Mesendoderm (in vitro differentiated cells): ENCODE measurements at regions not wholly inside any gene's neighbourhood (a gene's known extent, or its start where the extent isn't known, plus 50 kb on each side); places are given as distances from the start of the nearest gene placed in this dataset.

Experiments
- DNase-seq: peaks from one replicate; pipeline ENCODE4 v3.0.0; 2013
- H2AK5ac ChIP-seq: 2 replicates; pipeline ENCODE4 v1.6.1; 2013; ENCODE audit warnings: low read length, inconsistent platforms
- H2BK120ac ChIP-seq: 2 replicates; pipeline ENCODE4 v1.6.1; 2013; ENCODE audit warnings: low read depth, mild to moderate bottlenecking, low read length, moderate library complexity, mixed read lengths
- H2BK15ac ChIP-seq: replicated peaks from 2 replicates; pipeline ENCODE4 v1.6.1; 2013; ENCODE audit warnings: low read depth, mild to moderate bottlenecking, moderate library complexity
- H2BK5ac ChIP-seq: 2 replicates; pipeline ENCODE4 v1.6.1; 2013; ENCODE audit warnings: low read length, inconsistent platforms
- H3K18ac ChIP-seq: 2 replicates; pipeline ENCODE4 v1.6.1; 2013; ENCODE audit warnings: mild to moderate bottlenecking, low read length, mixed read lengths
- H3K23ac ChIP-seq: one replicate; pipeline ENCODE4 v1.6.1; 2013; ENCODE audit warnings: low read length
- H3K27ac ChIP-seq: 2 replicates; pipeline ENCODE4 v1.5.1; 2013; ENCODE audit warnings: low read depth, mild to moderate bottlenecking, inconsistent platforms, low read length, moderate library complexity
- H3K27me3 ChIP-seq: 2 replicates; pipeline ENCODE4 v1.6.1; 2013; ENCODE audit warnings: low read length, control low read depth, mild to moderate bottlenecking, inconsistent platforms; ENCODE audit not compliant: insufficient read depth, poor library complexity
- H3K36me3 ChIP-seq: 2 replicates; pipeline ENCODE4 v1.6.1; 2013; ENCODE audit warnings: low read length, inconsistent platforms; ENCODE audit not compliant: control insufficient read depth, insufficient read depth
- H3K4ac ChIP-seq: one replicate; pipeline ENCODE4 v1.6.1; 2013; ENCODE audit warnings: low read depth, mild to moderate bottlenecking, low read length, moderate library complexity
- H3K4me1 ChIP-seq: 2 replicates; pipeline ENCODE4 v1.6.1; 2013; ENCODE audit warnings: low read depth, low read length, inconsistent platforms; ENCODE audit not compliant: control insufficient read depth
- H3K4me2 ChIP-seq: 2 replicates; pipeline ENCODE4 v1.6.1; 2013; ENCODE audit warnings: low read length
- H3K4me3 ChIP-seq: 2 replicates; pipeline ENCODE4 v1.5.1; 2013; ENCODE audit warnings: mild to moderate bottlenecking, low read length
- H3K56ac ChIP-seq: one replicate; pipeline ENCODE4 v1.6.1; 2013; ENCODE audit warnings: low read length
- H3K79me1 ChIP-seq: 2 replicates; pipeline ENCODE4 v1.6.1; 2013; ENCODE audit warnings: low read length, inconsistent platforms
- H3K79me2 ChIP-seq: 2 replicates; pipeline ENCODE4 v1.6.1; 2013; ENCODE audit warnings: mild to moderate bottlenecking, low read length; ENCODE audit not compliant: control insufficient read depth, insufficient read depth
- H3K9ac ChIP-seq: 2 replicates; pipeline ENCODE4 v1.6.1; 2013; ENCODE audit warnings: low read length, inconsistent platforms
- H4K5ac ChIP-seq: one replicate; pipeline ENCODE4 v1.6.1; 2013; ENCODE audit warnings: low read length
- H4K8ac ChIP-seq: one replicate; pipeline ENCODE4 v1.6.1; 2013; ENCODE audit warnings: low read depth, mild to moderate bottlenecking, control low read depth, low read length, moderate library complexity
- WGBS: extraction: QIAGEN DNeasy Blood & Tissue Kit; methylation state at CpG from one replicate; pipeline ENCODE4 v1.1.7; 2013; ENCODE audit warnings: low lambda C conversion rate, missing lambda C conversion rate; ENCODE audit not compliant: insufficient coverage; ENCODE audit errors: extremely low coverage; 5-methylcytosine and 5-hydroxymethylcytosine counted together

DNA sequence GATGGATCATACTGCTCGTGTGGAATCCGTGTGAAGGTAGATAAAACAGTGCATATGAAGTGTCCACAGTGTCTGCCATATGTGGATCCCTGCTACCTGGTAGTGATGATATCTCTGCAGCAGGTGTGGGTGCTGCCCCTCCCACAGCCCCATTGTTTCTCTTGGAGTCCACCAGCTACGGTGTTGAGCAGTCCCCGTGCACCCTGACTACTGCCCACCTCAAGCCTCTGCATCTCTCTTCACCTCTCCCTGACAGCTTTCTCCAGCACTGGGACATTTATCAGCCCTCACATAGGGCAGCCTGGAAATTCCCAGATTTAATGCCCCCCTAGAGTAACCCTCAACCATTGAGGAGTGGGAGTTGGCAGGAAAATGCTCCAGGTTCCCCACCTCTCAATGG is 244.7 kb downstream of the IRF8 start:
- no CpG with 5 or more reads among the region's 4 CpGs for WGBS
- H3K4ac ChIP-seq: no peak overlapping the region
- H3K9ac ChIP-seq: no peak overlapping the region
- no peak overlapping the region for H4K8ac ChIP-seq
- H3K4me3 ChIP-seq: no peak overlapping the region
- no peak overlapping the region for H3K27ac ChIP-seq
- H3K56ac ChIP-seq: no peak overlapping the region
- H2BK5ac ChIP-seq: no peak overlapping the region
- H3K27me3 ChIP-seq: no peaks in the 10 kb centered on the region
- H4K5ac ChIP-seq: no peak overlapping the region
- H3K4me2 ChIP-seq: no peak overlapping the region
- H2BK120ac ChIP-seq: no peak overlapping the region
- no peaks in the 10 kb centered on the region for H3K79me1 ChIP-seq
- no peak overlapping the region for H2BK15ac ChIP-seq
- H2AK5ac ChIP-seq: no peak overlapping the region
- no peak for DNase-seq
- H3K18ac ChIP-seq: no peak overlapping the region
- H3K79me2 ChIP-seq: no peaks in the 10 kb centered on the region
- no peaks in the 10 kb centered on the region for H3K36me3 ChIP-seq
- no peak overlapping the region for H3K23ac ChIP-seq
- H3K4me1 ChIP-seq: no peaks in the 10 kb centered on the region

DNA sequence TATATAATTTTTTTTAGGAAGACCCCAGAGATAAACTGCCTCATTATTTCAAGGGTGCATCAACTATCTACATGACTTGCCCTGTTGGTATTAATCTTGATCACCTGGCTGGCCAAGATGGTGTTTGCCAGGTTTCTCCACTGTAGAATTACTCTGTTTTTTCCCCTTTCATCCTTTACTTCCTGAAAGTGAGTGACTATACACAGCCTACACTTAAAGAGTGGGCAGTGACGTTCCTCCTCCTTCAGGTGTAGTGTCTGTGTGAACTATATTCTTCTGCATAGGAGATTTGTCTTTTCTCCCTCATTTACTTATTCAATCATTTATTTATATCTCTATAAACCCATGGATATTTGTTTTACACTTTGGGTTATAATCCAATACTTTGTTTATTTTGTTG is 246.7 kb downstream of the IRF8 start:
- no peak for DNase-seq
- Histone ChIP-seq H2BK120ac (no peak overlapping the region), H3K4me1 (no peaks in the 10 kb centered on the region), H3K27me3 (no peaks in the 10 kb centered on the region), H2BK5ac (no peak overlapping the region), H3K79me1 (no peaks in the 10 kb centered on the region), H2BK15ac (no peak overlapping the region), H3K18ac (no peak overlapping the region), H3K4ac (no peak overlapping the region), H3K79me2 (no peaks in the 10 kb centered on the region), H3K56ac (no peak overlapping the region), H4K5ac (no peak overlapping the region), H3K4me2 (no peak overlapping the region), H4K8ac (no peak overlapping the region), H3K27ac (no peak overlapping the region), H3K23ac (no peak overlapping the region), H3K4me3 (no peak overlapping the region), H3K9ac (no peak overlapping the region), H2AK5ac (no peak overlapping the region), H3K36me3 (no peaks in the 10 kb centered on the region)
- WGBS: no CpG with 5 or more reads among the region's 1 CpG

DNA sequence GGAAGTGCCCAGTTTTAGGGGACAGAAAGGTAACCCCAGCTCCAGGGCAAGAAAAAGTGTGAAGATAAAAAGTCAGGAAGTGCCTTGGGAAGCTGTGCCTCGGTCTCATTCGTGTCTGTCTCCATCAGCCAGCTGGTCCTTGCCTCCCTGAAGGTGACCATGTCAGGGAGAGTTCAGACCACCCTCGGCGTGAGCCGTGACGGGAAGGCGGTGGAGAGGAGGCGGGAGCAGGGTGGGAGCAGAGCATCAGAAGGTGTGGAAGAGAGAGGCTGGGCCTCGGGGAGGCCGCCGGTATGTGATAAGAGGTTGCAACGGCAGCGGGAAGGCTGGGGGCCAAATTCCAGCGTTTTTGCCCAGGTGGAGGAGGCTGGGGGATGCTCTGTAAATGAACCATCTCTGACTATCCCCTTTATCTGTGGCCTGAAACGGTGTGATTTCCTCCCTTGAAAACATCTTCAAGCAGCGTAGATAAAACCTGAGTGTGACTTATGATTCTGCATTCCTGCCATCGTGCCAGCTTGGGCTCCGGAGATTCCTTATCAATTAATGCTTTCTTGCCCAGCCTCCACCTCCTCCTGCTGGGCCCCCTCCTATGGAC is 251.8 kb downstream of the IRF8 start:
- Histone ChIP-seq H2BK120ac (no peak overlapping the region), H3K27me3 (no peaks in the 10 kb centered on the region), H4K5ac (no peak overlapping the region), H3K79me2 (no peaks in the 10 kb centered on the region), H4K8ac (no peak overlapping the region), H3K4me1 (no peaks in the 10 kb centered on the region), H3K4me2 (no peak overlapping the region), H3K18ac (no peak overlapping the region), H3K36me3 (no peaks in the 10 kb centered on the region), H3K79me1 (no peaks in the 10 kb centered on the region), H3K23ac (no peak overlapping the region), H2AK5ac (no peak overlapping the region), H3K9ac (no peak overlapping the region), H2BK15ac (no peak overlapping the region), H3K27ac (no peak overlapping the region), H2BK5ac (no peak overlapping the region), H3K56ac (no peak overlapping the region), H3K4me3 (no peak overlapping the region), H3K4ac (no peak overlapping the region)
- peak; percentile 65 for DNase-seq
- WGBS: no CpG with 5 or more reads among the region's 18 CpGs

DNA sequence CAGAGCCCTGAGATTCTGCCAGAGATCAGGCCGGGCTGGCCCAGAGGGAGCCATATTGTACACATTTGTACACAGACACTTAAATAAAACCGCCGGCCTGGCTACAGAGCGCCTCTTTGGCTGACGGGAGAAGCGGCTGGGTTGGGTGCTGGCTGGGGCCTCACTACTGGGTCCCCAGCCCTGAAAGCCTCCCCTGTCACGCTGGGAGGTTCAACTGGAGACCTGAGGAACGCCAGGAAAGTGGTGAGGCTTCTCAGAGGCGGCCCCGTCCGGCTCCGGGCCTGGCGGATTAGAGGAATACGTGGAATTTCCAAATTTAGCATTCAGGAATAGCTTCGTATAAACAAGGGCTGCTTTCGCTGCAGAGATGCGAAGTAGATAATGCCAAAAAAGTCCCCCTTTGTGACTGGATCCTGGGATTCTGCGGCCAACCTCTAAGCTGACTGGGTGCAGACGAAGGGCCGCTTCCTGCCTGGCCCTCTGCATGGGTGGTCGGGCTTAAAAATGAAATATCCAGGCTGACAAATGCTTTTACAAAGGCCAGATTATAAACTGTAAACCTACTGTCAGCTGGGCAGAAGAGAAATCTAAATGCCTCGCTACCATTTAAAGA is 252.4 kb downstream of the IRF8 start:
- no peaks in the 10 kb centered on the region for H3K4me1 ChIP-seq
- H3K27me3 ChIP-seq: no peaks in the 10 kb centered on the region
- H2BK5ac ChIP-seq: no peak overlapping the region
- no peak overlapping the region for H3K27ac ChIP-seq
- no peak overlapping the region for H2AK5ac ChIP-seq
- no peak overlapping the region for H3K4me2 ChIP-seq
- WGBS: no CpG with 5 or more reads among the region's 22 CpGs
- H3K23ac ChIP-seq: no peak overlapping the region
- no peak overlapping the region for H3K18ac ChIP-seq
- H3K56ac ChIP-seq: no peak overlapping the region
- no peak overlapping the region for H2BK15ac ChIP-seq
- H2BK120ac ChIP-seq: no peak overlapping the region
- H3K4me3 ChIP-seq: no peak overlapping the region
- no peaks in the 10 kb centered on the region for H3K79me2 ChIP-seq
- no peak overlapping the region for H4K8ac ChIP-seq
- H3K36me3 ChIP-seq: no peaks in the 10 kb centered on the region
- no peaks in the 10 kb centered on the region for H3K79me1 ChIP-seq
- DNase-seq: no peak
- H4K5ac ChIP-seq: no peak overlapping the region
- no peak overlapping the region for H3K9ac ChIP-seq
- H3K4ac ChIP-seq: no peak overlapping the region

DNA sequence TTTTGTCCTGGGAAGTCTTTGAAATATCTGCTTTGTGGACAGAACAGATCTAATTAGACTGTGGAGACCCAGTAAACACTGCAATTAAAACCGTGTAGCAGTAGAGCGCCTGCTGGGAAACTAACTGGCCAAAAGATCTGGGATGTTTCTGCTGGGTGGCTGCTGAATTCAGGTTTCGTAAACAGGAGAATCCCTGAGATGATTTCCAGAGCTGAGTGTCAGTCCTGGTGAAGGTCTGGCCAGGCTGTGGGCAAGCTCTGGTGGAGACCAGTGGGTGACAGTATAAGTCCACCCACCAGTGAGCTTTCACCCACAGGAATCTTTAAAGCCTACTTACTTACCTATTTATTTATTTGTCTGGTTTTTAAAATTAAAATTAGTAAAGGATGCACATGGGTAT is 257.2 kb downstream of the IRF8 start:
- Histone ChIP-seq H2BK5ac (no peak overlapping the region), H3K79me2 (no peaks in the 10 kb centered on the region), H3K23ac (no peak overlapping the region), H3K27me3 (no peaks in the 10 kb centered on the region), H2BK15ac (no peak overlapping the region), H3K4me1 (no peaks in the 10 kb centered on the region), H3K56ac (no peak overlapping the region), H2AK5ac (no peak overlapping the region), H3K79me1 (no peaks in the 10 kb centered on the region), H3K27ac (no peak overlapping the region), H3K4me3 (no peak overlapping the region), H2BK120ac (no peak overlapping the region), H3K9ac (no peak overlapping the region), H3K4me2 (no peak overlapping the region), H4K5ac (no peak overlapping the region), H3K18ac (no peak overlapping the region), H3K36me3 (no peaks in the 10 kb centered on the region), H4K8ac (no peak overlapping the region), H3K4ac (no peak overlapping the region)
- DNase-seq: no peak
- WGBS: no CpG with 5 or more reads among the region's 3 CpGs
